Central memory CD8-positive, alpha-beta T cell (primary cell): ENCODE measurements at regions not wholly inside any gene's neighbourhood (a gene's known extent, or its start where the extent isn't known, plus 50 kb on each side); places are given as distances from the start of the nearest gene placed in this dataset.

Source experiments
- ATAC-seq: fragments of 150-1000 bp; cut with Tn5 transposase; replicated peaks from 2 replicates; pipeline ENCODE4 v1.10.0; 2022; ENCODE audit warnings: mild to moderate bottlenecking, moderate FRiP score, moderate number of reproducible peaks; ENCODE audit not compliant: poor library complexity, severe bottlenecking; ENCODE audit errors: extremely low read depth
- DNase-seq, 2 donors: peaks; one replicate each; pipeline ENCODE4 v3.0.0; 2021; ENCODE audit warnings: low spot score in 2 of 2
- H3K27ac Mint-ChIP-seq: one replicate; pipeline ENCODE4 v1.8.0; 2022; ENCODE audit warnings: low read depth, mild to moderate bottlenecking, moderate library complexity, mixed read lengths
- H3K27me3 Mint-ChIP-seq: one replicate; pipeline ENCODE4 v1.8.0; 2022; ENCODE audit warnings: mixed read lengths
- H3K36me3 Mint-ChIP-seq: one replicate; pipeline ENCODE4 v1.8.0; 2022; ENCODE audit warnings: mild to moderate bottlenecking, moderate library complexity, mixed read lengths; ENCODE audit not compliant: insufficient read depth
- H3K4me1 Mint-ChIP-seq: one replicate; pipeline ENCODE4 v1.8.0; 2022; ENCODE audit warnings: mixed read lengths
- H3K4me3 Mint-ChIP-seq: one replicate; pipeline ENCODE4 v1.8.0; 2022; ENCODE audit warnings: mild to moderate bottlenecking, moderate library complexity, mixed read lengths
- H3K9me3 Mint-ChIP-seq: one replicate; pipeline ENCODE4 v1.8.0; 2022; ENCODE audit warnings: mixed read lengths

DNA sequence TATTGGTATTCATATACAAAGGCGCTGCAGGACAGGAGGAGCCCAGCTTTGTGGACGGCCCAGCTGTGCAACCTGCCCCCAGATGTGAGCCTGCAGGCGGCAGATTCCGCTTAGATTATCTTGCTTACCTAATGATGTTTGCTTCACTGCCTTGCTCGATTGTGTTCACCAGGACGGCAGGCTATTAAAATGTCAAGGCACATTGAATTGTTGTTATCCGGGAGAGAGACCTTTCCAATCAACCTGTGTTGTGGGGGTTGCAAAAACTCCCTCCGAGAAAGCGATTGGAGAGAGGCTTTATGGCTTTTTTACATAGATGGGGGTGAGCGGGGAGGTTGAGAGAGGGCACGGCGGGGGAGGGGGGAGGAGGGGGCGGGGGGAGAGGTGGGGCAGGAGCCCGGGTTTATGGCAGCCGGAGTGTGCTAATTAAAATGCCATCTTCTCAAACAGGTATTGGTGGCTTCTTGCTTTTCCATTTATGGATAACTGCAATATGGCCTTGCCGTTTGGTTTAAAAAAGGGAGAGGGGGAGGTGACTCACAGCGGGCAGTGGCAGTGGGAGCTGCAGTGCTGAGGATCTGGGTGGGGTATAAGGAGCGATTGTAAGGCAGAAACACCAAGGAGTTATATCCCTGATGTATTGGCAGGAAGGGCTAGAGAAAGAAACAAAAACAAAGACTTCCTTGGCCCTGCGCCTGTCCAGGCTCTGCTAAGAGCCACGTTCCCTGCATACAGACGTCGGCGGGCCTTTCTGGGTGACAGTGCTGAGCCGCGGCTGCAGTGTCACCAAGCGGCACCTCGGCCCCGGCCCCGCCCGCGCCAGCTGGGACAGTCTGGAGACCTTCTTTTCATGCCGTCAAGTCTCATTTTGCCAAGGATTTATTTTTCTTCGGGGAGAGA is 97.2 kb downstream of the INSIG2 start:
- peaks cover 11% of the 10 kb centered on the region for H3K36me3 Mint-ChIP-seq
- H3K27ac Mint-ChIP-seq, result peak overlapping the region; percentile 94
- peak overlapping the region; percentile 92 for H3K4me3 Mint-ChIP-seq
- H3K9me3 Mint-ChIP-seq, result no peaks in the 10 kb centered on the region
- peaks cover 5% of the 10 kb centered on the region for H3K27me3 Mint-ChIP-seq
- DNase-seq (peak; percentile 18 to 25), ATAC-seq (peak; percentile 73)
- peaks cover 18% of the 10 kb centered on the region for H3K4me1 Mint-ChIP-seq

DNA sequence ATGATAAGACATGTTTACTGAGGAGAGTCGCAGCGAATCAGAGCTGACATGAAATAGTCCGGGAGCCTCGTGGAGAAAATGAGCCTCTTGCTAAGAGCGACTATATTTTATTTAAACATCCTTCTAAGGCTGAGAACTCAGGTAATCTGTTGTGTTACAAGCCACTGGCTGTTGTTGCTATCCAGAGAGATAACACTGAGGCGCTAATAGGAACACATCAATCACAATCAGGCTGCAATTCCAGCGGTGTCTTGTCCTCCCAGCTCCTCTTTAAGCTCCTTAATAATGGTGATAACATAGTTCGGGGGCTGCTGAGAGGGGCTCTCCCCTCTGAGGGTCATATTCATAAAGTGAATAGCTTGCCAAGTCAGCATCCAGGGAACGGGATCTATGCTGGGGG is 95.1 kb downstream of the INSIG2 start:
- no peak overlapping the region for H3K27ac Mint-ChIP-seq
- ATAC-seq (no peak), DNase-seq (no peak)
- peaks cover 18% of the 10 kb centered on the region for H3K4me1 Mint-ChIP-seq
- no peaks in the 10 kb centered on the region for H3K9me3 Mint-ChIP-seq
- H3K27me3 Mint-ChIP-seq, result peaks cover 19% of the 10 kb centered on the region
- H3K36me3 Mint-ChIP-seq, result peaks cover 11% of the 10 kb centered on the region
- H3K4me3 Mint-ChIP-seq, result no peak overlapping the region

- Mint-ChIP-seq H3K27me3 (peaks cover 31% of the 10 kb centered on the region), H3K4me1 (no peaks in the 10 kb centered on the region), H3K36me3 (no peaks in the 10 kb centered on the region), H3K9me3 (no peaks in the 10 kb centered on the region), H3K4me3 (no peak overlapping the region), H3K27ac (no peak overlapping the region)
- ATAC-seq, result no peak
- DNase-seq, result no peak
Observed at GRCh38 chr2:118179445-118179844, 91.2 kb downstream of the INSIG2 start.

DNA sequence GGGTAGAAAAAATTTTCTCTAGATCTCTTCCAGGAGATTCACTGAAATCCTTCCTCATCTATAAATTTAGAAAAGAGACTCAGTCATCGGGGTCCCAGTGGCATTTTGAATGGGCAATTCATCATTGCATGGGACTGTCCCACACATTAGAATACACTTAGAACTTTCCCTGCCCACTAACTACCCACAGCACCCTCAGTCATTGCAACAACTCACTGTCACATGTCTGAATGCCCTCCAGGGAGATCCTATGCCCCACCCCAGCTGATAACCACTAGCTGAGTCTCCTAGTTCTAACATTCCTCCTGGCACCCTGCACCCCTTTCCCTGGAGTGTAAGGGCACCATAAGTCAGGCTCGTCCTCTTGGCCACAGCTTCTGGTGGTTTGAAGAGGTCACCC is 89.6 kb downstream of the INSIG2 start:
- H3K4me3 Mint-ChIP-seq, result no peak overlapping the region
- H3K36me3 Mint-ChIP-seq, result no peaks in the 10 kb centered on the region
- H3K9me3 Mint-ChIP-seq, result no peaks in the 10 kb centered on the region
- DNase-seq (no peak), ATAC-seq (no peak)
- H3K27me3 Mint-ChIP-seq, result peaks cover 31% of the 10 kb centered on the region
- H3K4me1 Mint-ChIP-seq, result no peaks in the 10 kb centered on the region
- no peak overlapping the region for H3K27ac Mint-ChIP-seq

GRCh38 chr2:118177318-118177717 is 89.0 kb downstream of the INSIG2 start:
- H3K36me3 Mint-ChIP-seq, result no peaks in the 10 kb centered on the region
- peaks cover 31% of the 10 kb centered on the region for H3K27me3 Mint-ChIP-seq
- H3K4me3 Mint-ChIP-seq, result no peak overlapping the region
- ATAC-seq (no peak), DNase-seq (no peak)
- no peaks in the 10 kb centered on the region for H3K9me3 Mint-ChIP-seq
- no peaks in the 10 kb centered on the region for H3K4me1 Mint-ChIP-seq
- H3K27ac Mint-ChIP-seq, result no peak overlapping the region

DNA sequence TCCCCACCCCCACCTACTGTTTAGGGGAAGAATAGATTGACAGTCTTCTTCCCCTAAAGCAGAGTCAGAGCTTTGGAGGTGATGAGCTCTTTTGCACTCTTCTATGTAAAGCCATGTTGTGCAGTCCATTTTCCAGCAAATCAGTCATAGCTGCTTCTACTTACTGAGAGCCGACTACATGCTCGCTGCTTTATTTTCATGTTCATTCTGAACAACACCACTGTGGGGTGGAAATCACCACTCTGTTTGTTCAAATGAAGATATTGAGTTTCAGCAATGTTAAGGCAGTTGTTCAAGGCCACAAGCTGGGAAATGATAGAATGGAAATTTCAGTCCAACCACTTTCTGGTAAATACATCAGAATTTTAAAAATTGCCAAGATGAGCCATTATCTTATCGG is 88.3 kb downstream of the INSIG2 start:
- Mint-ChIP-seq H3K9me3 (no peaks in the 10 kb centered on the region), H3K27me3 (peaks cover 31% of the 10 kb centered on the region), H3K4me3 (no peak overlapping the region), H3K36me3 (no peaks in the 10 kb centered on the region), H3K27ac (no peak overlapping the region), H3K4me1 (no peaks in the 10 kb centered on the region)
- ATAC-seq, result no peak
- no peak for DNase-seq

- Mint-ChIP-seq H3K27ac (no peak overlapping the region), H3K36me3 (no peaks in the 10 kb centered on the region), H3K4me1 (no peaks in the 10 kb centered on the region), H3K27me3 (peaks cover 12% of the 10 kb centered on the region), H3K9me3 (no peaks in the 10 kb centered on the region), H3K4me3 (no peak overlapping the region)
- ATAC-seq (no peak), DNase-seq (no peak)
Observed at GRCh38 chr2:118171546-118171945, 83.3 kb downstream of the INSIG2 start.

- Mint-ChIP-seq H3K36me3 (no peaks in the 10 kb centered on the region), H3K27ac (no peak overlapping the region), H3K4me1 (no peaks in the 10 kb centered on the region), H3K27me3 (peaks cover 2% of the 10 kb centered on the region), H3K9me3 (no peaks in the 10 kb centered on the region), H3K4me3 (no peak overlapping the region)
- ATAC-seq (no peak), DNase-seq (no peak)
Observed at GRCh38 chr2:118169359-118170005, 81.2 kb downstream of the INSIG2 start.

- H3K27ac Mint-ChIP-seq, result no peak overlapping the region
- ATAC-seq, result no peak
- DNase-seq, result no peak
Observed at GRCh38 chr2:118168615-118169014, 80.3 kb downstream of the INSIG2 start.

DNA sequence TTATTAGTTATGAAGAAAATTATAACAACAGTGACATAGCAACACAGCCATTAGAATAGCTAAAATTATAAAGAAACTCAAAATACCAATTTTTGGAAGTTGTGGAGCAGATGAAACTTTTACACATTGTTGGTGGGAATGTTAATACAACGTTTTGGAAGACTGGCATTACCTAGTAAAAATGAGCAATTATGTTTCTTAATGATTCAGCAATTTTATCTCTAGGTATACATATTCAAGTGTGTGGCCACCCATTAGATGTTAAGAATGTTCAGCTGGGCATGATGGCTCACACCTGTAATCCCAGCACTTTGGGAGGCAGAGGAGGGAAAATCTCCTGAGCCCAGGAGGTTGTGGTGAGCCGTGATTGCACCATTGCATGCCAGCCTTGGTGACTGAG is 78.8 kb downstream of the INSIG2 start:
- H3K4me3 Mint-ChIP-seq, result no peak overlapping the region
- H3K9me3 Mint-ChIP-seq, result no peaks in the 10 kb centered on the region
- H3K4me1 Mint-ChIP-seq, result no peaks in the 10 kb centered on the region
- DNase-seq (no peak), ATAC-seq (no peak)
- H3K36me3 Mint-ChIP-seq, result no peaks in the 10 kb centered on the region
- peaks cover 23% of the 10 kb centered on the region for H3K27me3 Mint-ChIP-seq
- H3K27ac Mint-ChIP-seq, result no peak overlapping the region

More at GRCh38 chr2:118168615-118169014, 80.3 kb downstream of the INSIG2 start:
- Mint-ChIP-seq H3K27me3 (peaks cover 10% of the 10 kb centered on the region), H3K9me3 (no peaks in the 10 kb centered on the region), H3K4me1 (no peaks in the 10 kb centered on the region), H3K36me3 (no peaks in the 10 kb centered on the region), H3K4me3 (no peak overlapping the region)

DNA sequence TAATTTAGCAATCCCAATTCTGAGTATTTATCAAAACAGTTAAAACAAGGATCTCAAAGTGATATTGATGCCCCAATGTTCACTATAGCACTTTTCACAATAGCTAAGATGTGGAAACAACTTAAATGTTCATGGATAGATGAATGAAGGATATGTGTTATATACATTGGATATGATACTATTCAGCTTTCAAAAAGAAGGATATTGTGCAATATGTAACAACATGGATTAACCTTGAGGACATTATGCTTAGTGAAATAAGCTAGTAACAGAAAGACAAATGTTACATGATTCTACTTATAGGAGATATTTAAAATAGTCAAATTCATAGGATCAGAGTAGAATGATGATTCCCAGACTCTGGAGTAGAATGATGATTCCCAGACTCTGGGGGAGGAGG is 78.0 kb downstream of the INSIG2 start:
- no peak for DNase-seq

DNA sequence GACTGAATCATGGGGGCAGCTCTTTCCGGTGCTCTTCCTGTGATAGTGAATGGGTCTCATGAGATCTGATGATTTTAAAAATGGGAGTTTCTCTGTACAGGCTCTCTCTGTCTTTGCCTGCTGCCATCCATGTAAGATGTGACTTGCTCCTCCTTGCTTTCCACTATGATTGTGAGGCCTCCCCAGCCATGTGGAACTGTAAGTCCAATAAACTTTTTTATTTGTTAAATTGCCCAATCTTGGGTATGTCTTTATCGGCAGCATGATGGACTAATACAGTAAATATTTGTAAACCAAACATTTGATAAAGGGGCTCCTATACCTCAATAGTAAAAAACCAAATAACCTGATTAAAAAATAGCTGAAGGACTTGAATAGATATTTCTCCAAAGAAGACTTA is 77.3 kb downstream of the INSIG2 start:
- no peak for DNase-seq
- H3K4me3 Mint-ChIP-seq, result no peak overlapping the region
- H3K4me1 Mint-ChIP-seq, result no peaks in the 10 kb centered on the region

More for the DNA sequence above, 78.0 kb downstream of the INSIG2 start:
- H3K27me3 Mint-ChIP-seq, result peaks cover 30% of the 10 kb centered on the region
- H3K27ac Mint-ChIP-seq, result no peak overlapping the region
- no peak overlapping the region for H3K4me3 Mint-ChIP-seq
- no peaks in the 10 kb centered on the region for H3K9me3 Mint-ChIP-seq
- H3K4me1 Mint-ChIP-seq, result no peaks in the 10 kb centered on the region
- no peaks in the 10 kb centered on the region for H3K36me3 Mint-ChIP-seq
- no peak for ATAC-seq

More for the DNA sequence above, 77.3 kb downstream of the INSIG2 start:
- ATAC-seq, result no peak
- Mint-ChIP-seq H3K9me3 (no peaks in the 10 kb centered on the region), H3K36me3 (no peaks in the 10 kb centered on the region), H3K27me3 (peaks cover 36% of the 10 kb centered on the region), H3K27ac (no peak overlapping the region)
